GM12864 (cell line): ENCODE measurements at regions not wholly inside any gene's neighbourhood (a gene's known extent, or its start where the extent isn't known, plus 50 kb on each side); places are given as distances from the start of the nearest gene placed in this dataset.

Experiments used
- DNase-seq: peaks from one replicate; pipeline ENCODE4 v3.0.0-alpha.2; 2011; ENCODE audit warnings: low read depth
- H3K4me3 ChIP-seq: 2 replicates; pipeline ENCODE4 v1.5.1; 2011; ENCODE audit warnings: mild to moderate bottlenecking, low read depth, low read length, control low read depth
- TF ChIP-seq, protein P1 (sequence below): IDR thresholded peaks from 2 replicates; pipeline ENCODE4 v1.5.1; 2011; ENCODE audit warnings: low read depth, mild to moderate bottlenecking, moderate library complexity, low read length, control low read depth, inconsistent platforms; ENCODE audit errors: missing control alignments

DNA sequence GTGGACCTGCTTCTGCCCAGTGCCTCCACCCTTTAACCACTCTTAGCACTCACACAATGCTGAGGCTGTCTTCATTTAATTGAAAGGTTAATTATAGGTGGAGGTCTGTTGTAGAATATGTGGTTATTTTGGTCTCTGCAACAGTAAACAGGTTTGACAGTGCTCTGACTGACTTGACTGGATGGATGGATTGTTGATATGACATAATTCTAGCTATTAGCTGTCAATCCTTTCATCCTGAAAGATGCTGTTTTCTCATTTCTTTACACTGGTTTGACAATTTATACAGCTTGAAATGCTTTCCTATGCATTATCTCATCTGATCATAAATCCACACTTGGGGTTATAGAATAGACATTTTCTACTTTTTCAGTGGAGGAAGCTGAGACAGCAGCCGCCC lies 210.7 kb downstream of the CDH26 start:
- TF ChIP-seq, protein P1, sequence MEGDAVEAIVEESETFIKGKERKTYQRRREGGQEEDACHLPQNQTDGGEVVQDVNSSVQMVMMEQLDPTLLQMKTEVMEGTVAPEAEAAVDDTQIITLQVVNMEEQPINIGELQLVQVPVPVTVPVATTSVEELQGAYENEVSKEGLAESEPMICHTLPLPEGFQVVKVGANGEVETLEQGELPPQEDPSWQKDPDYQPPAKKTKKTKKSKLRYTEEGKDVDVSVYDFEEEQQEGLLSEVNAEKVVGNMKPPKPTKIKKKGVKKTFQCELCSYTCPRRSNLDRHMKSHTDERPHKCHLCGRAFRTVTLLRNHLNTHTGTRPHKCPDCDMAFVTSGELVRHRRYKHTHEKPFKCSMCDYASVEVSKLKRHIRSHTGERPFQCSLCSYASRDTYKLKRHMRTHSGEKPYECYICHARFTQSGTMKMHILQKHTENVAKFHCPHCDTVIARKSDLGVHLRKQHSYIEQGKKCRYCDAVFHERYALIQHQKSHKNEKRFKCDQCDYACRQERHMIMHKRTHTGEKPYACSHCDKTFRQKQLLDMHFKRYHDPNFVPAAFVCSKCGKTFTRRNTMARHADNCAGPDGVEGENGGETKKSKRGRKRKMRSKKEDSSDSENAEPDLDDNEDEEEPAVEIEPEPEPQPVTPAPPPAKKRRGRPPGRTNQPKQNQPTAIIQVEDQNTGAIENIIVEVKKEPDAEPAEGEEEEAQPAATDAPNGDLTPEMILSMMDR: no peak
- DNase-seq: no peak
- H3K4me3 ChIP-seq: no peak overlapping the region

GRCh38 chr20:60170116-60170515 lies 211.9 kb downstream of the CDH26 start:
- no peak for DNase-seq
- H3K4me3 ChIP-seq: no peak overlapping the region
- TF ChIP-seq, protein P1: no peak

GRCh38 chr20:60171313-60171712 lies 213.1 kb downstream of the CDH26 start:
- no peak for DNase-seq
- H3K4me3 ChIP-seq: no peak overlapping the region
- TF ChIP-seq, protein P1: no peak

DNA sequence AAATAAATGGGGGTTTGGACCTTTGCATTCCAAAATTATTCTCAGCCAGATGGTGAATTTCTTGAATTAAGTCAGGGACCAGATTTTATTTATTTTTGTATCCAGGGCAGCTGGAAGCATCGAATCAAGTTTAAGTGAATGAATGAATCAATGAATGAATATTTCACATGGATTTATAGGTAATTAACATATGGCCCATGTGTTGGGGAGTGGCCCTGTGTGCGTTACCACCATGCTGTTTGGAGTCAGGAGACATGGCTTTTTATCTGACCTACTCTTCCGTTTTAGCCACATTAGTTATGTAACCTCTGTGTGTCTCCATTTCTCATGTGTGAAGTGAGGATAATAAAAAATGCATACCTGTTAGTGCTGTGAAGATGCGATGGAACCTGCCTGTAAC lies 213.5 kb downstream of the CDH26 start:
- TF ChIP-seq, protein P1: no peak
- no peak overlapping the region for H3K4me3 ChIP-seq

DNA sequence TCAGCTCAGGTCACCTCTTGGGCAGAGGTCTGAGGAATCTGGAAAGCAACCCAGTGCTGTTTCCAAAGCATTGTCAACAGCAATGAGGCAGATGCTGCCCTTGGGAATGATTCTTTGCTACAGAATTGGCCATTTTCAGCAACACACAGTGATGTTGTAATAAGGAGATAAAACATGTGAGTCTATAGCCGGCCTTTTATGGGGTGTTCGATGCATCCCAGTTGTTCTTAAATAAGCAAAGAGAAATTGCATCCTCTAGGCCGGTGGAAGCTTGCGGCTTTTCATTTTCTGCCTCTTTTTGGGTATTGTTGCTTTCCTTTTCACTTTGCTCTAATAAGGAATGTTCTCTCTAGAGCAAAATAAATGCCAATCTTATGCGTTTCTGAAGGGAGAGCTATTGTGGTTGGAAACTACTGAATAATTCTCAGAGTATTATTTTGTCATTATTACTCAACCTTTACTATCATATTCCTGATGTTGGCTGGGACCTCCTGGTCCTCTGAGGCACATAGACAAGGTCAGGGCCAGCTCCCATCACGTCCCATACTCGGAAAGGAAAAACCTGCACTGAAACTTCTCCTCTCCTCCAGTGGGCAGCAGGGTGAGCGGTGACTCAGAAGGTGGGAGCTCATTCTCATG lies 214.2 kb downstream of the CDH26 start:
- DNase-seq: no peak
- TF ChIP-seq, protein P1: no peak
- no peak overlapping the region for H3K4me3 ChIP-seq

More for the DNA sequence above, 213.5 kb downstream of the CDH26 start:
- DNase-seq: no peak

DNA sequence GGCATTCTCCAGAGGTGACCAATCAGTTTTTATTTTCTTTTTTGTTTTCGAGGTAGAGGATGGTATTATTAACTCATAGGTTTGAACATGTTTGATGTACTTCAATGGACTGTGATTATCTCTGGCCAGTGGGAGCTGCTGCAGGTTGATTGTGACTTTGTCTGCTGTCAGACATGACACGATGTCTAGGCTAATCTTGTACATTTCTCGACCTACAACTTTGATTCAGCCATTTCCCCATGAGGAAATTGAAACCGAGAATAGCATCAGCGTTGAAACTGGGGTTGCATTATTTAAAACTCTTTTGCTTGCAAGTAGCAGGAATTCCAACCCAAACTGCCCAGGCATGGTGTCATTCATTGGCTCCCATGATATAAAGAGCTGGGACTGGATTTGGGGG lies 218.9 kb downstream of the CDH26 start:
- no peak overlapping the region for H3K4me3 ChIP-seq
- no peak for DNase-seq

More for the DNA sequence above, 218.9 kb downstream of the CDH26 start:
- TF ChIP-seq, protein P1: no peak
